ENCODE measurements at regions not wholly inside any gene's neighbourhood (a gene's known extent, or its start where the extent isn't known, plus 50 kb on each side); places are given as distances from the start of the nearest gene placed in this dataset.

GRCh38 chr2:60679036-60679780, 76.9 kb upstream of the PAPOLG start:
- Histone ChIP-seq H4K20me1 (ENCODE audit: insufficient read depth, poor library complexity, severe bottlenecking) (no peaks in the 10 kb centered on the region), H3K27ac (no peak overlapping the region), H3K27me3 (no peaks in the 10 kb centered on the region), H3K79me2 (no peaks in the 10 kb centered on the region), H2AFZ (no peak overlapping the region), H3K4me2 (no peak overlapping the region), H3K36me3 (replicated peaks; ENCODE audit: insufficient read depth, low read depth) (no peaks in the 10 kb centered on the region), H3K4me3 (no peak overlapping the region), H3K9me3 (ENCODE audit: low read depth) (no peaks in the 10 kb centered on the region), H3K9me2 (replicated peaks; ENCODE audit: insufficient read depth) (no peaks in the 10 kb centered on the region), H3K4me1 (ENCODE audit: insufficient read depth) (no peaks in the 10 kb centered on the region)
- TF ChIP-seq EZH2phosphoT487 (IDR thresholded peaks at IDR 0.05; ENCODE audit: low read depth, severe bottlenecking, unreplicated experiment) (no peak), EZH2 (IDR thresholded peaks at IDR 0.05; ENCODE audit: borderline replicate concordance) (no peak)
- TF ChIP-seq, protein P1, sequence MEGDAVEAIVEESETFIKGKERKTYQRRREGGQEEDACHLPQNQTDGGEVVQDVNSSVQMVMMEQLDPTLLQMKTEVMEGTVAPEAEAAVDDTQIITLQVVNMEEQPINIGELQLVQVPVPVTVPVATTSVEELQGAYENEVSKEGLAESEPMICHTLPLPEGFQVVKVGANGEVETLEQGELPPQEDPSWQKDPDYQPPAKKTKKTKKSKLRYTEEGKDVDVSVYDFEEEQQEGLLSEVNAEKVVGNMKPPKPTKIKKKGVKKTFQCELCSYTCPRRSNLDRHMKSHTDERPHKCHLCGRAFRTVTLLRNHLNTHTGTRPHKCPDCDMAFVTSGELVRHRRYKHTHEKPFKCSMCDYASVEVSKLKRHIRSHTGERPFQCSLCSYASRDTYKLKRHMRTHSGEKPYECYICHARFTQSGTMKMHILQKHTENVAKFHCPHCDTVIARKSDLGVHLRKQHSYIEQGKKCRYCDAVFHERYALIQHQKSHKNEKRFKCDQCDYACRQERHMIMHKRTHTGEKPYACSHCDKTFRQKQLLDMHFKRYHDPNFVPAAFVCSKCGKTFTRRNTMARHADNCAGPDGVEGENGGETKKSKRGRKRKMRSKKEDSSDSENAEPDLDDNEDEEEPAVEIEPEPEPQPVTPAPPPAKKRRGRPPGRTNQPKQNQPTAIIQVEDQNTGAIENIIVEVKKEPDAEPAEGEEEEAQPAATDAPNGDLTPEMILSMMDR (IDR thresholded peaks at IDR 0.05; ENCODE audit: poor library complexity) = no peak
- 85% methylated on average over 9 of the region's 9 CpGs for WGBS (ENCODE audit: low lambda C conversion rate, missing lambda C conversion rate)
- DNase-seq (ENCODE audit: low spot score) = no peak

- H3K9me2 ChIP-seq (replicated peaks; ENCODE audit: insufficient read depth) = no peaks in the 10 kb centered on the region
- H3K9me3 ChIP-seq (ENCODE audit: low read depth) = no peaks in the 10 kb centered on the region
- no peaks in the 10 kb centered on the region for H3K36me3 ChIP-seq (replicated peaks; ENCODE audit: insufficient read depth, low read depth)
- no peak overlapping the region for H2AFZ ChIP-seq
- H3K4me3 ChIP-seq = no peak overlapping the region
- DNase-seq (ENCODE audit: low spot score) = no peak
- no peak overlapping the region for H3K27ac ChIP-seq
- no peaks in the 10 kb centered on the region for H3K27me3 ChIP-seq
- TF ChIP-seq EZH2 (IDR thresholded peaks at IDR 0.05; ENCODE audit: borderline replicate concordance) (no peak), EZH2phosphoT487 (IDR thresholded peaks at IDR 0.05; ENCODE audit: low read depth, severe bottlenecking, unreplicated experiment) (no peak)
- TF ChIP-seq, protein P1 (IDR thresholded peaks at IDR 0.05; ENCODE audit: poor library complexity) = no peak
- no peak overlapping the region for H3K4me2 ChIP-seq
- no peaks in the 10 kb centered on the region for H3K4me1 ChIP-seq (ENCODE audit: insufficient read depth)
- H3K79me2 ChIP-seq = no peaks in the 10 kb centered on the region
- 67% methylated on average over 1 of the region's 3 CpGs for WGBS (ENCODE audit: low lambda C conversion rate, missing lambda C conversion rate)
- no peaks in the 10 kb centered on the region for H4K20me1 ChIP-seq (ENCODE audit: insufficient read depth, poor library complexity, severe bottlenecking)
Observed at GRCh38 chr2:60693551-60693950, 62.5 kb upstream of the PAPOLG start.

- 86% methylated on average over 4 of the region's 4 CpGs for WGBS (ENCODE audit: low lambda C conversion rate, missing lambda C conversion rate)
- Histone ChIP-seq H3K79me2 (no peaks in the 10 kb centered on the region), H3K9me2 (replicated peaks; ENCODE audit: insufficient read depth) (no peaks in the 10 kb centered on the region), H3K4me2 (no peak overlapping the region), H3K27me3 (no peaks in the 10 kb centered on the region), H2AFZ (no peak overlapping the region), H3K9me3 (ENCODE audit: low read depth) (no peaks in the 10 kb centered on the region), H3K4me1 (ENCODE audit: insufficient read depth) (no peaks in the 10 kb centered on the region), H3K4me3 (no peak overlapping the region), H4K20me1 (ENCODE audit: insufficient read depth, poor library complexity, severe bottlenecking) (no peaks in the 10 kb centered on the region), H3K36me3 (replicated peaks; ENCODE audit: insufficient read depth, low read depth) (no peaks in the 10 kb centered on the region), H3K27ac (no peak overlapping the region)
- TF ChIP-seq, protein P1 (IDR thresholded peaks at IDR 0.05; ENCODE audit: poor library complexity) = no peak
- no peak for TF ChIP-seq EZH2phosphoT487 (IDR thresholded peaks at IDR 0.05; ENCODE audit: low read depth, severe bottlenecking, unreplicated experiment)
- no peak for TF ChIP-seq EZH2 (IDR thresholded peaks at IDR 0.05; ENCODE audit: borderline replicate concordance)
- DNase-seq (ENCODE audit: low spot score) = no peak
Observed at GRCh38 chr2:60695793-60696192, 60.3 kb upstream of the PAPOLG start.
